Endothelial cell of umbilical vein (primary cell): ENCODE measurements at regions not wholly inside any gene's neighbourhood (a gene's known extent, or its start where the extent isn't known, plus 50 kb on each side); places are given as distances from the start of the nearest gene placed in this dataset.

Experiments used
- BruUV-seq: library from RNA; stranded (reverse); fragments of 400-500 nt; replicated peaks from 2 replicates; lab custom pipeline; 2021; lab: Mats Ljungman, UMichigan
- CTCF ChIA-PET: fragments of 300-600, 350-600 bp; sonication (Branson Sonifier 250); formaldehyde crosslinking; loops from one replicate; lab custom pipeline; 2021; ENCODE audit warnings: antibody characterized with exemption, inconsistent platforms; lab: Charles Lee
- POLR2A ChIA-PET: fragments of 300-600, 350-600 bp; sonication (Branson Sonifier 250); formaldehyde crosslinking; loops from one replicate; lab custom pipeline; 2021; ENCODE audit warnings: antibody characterized with exemption, inconsistent platforms; lab: Charles Lee
- DNase-seq: peaks from one replicate; pipeline ENCODE4 v3.0.0-alpha.2; 2011; ENCODE audit warnings: low read depth, low spot score
- FAIRE-seq: peaks from 2 replicates; lab custom pipeline; 2011; peaks lifted over from hg19 to GRCh38; lab: Jason Lieb, UNC
- H2AFZ ChIP-seq: 2 replicates; pipeline ENCODE4 v1.6.0; 2012; ENCODE audit warnings: low read depth, low read length, control low read depth, inconsistent platforms
- H3K27ac ChIP-seq: 2 replicates; pipeline ENCODE4 v1.5.1; 2011; ENCODE audit warnings: low read depth, mild to moderate bottlenecking, control low read depth, low read length, moderate library complexity; ENCODE audit not compliant: insufficient read depth
- H3K27me3 ChIP-seq, 2 experiments: 2 replicates each; pipeline versions ENCODE4 v1.6.0 to v1.6.1; 2011; ENCODE audit warnings: low read length in 2 of 2, mixed read lengths in 1 of 2; ENCODE audit not compliant: control insufficient read depth in 2 of 2, insufficient read depth in 2 of 2
- H3K36me3 ChIP-seq, 2 experiments: 2 replicates in 1 of 2; 3 replicates in 1 of 2; pipeline ENCODE4 v1.5.1; 2011; ENCODE audit warnings: low read length in 2 of 2, mild to moderate bottlenecking in 1 of 2, moderate library complexity in 1 of 2; ENCODE audit not compliant: control insufficient read depth in 2 of 2, insufficient read depth in 2 of 2; ENCODE audit errors: extremely low read depth in 1 of 2
- H3K4me1 ChIP-seq: 3 replicates; pipeline ENCODE4 v1.5.1; 2011; ENCODE audit warnings: mild to moderate bottlenecking, low read length; ENCODE audit not compliant: control insufficient read depth, insufficient read depth; ENCODE audit errors: extremely low read depth
- H3K4me2 ChIP-seq: 2 replicates; pipeline ENCODE4 v1.6.1; 2011; ENCODE audit warnings: low read length, control low read depth, mixed read lengths; ENCODE audit not compliant: insufficient read depth
- H3K4me3 ChIP-seq, 3 experiments: fragments of 200-600 bp in 1 of 3; sonication (generic), shearing (Covaris generic) in 1 of 3; replicated peaks in 1 of 3; 2 replicates each; pipeline ENCODE4 v1.5.1; 2011 to 2016; ENCODE audit warnings: control low read depth in 3 of 3, low read length in 3 of 3, mild to moderate bottlenecking in 2 of 3, inconsistent platforms in 1 of 3, low read depth in 1 of 3, moderate library complexity in 1 of 3; ENCODE audit not compliant: insufficient read depth in 1 of 3
- H3K79me2 ChIP-seq: 2 replicates; pipeline ENCODE4 v1.6.0; 2012; ENCODE audit warnings: low read length, inconsistent platforms; ENCODE audit not compliant: control insufficient read depth, insufficient read depth
- H3K9ac ChIP-seq: replicated peaks from 2 replicates; pipeline ENCODE3; 2011; ENCODE audit warnings: low read length, control low read depth; ENCODE audit not compliant: insufficient read depth; ENCODE audit errors: extremely low read depth
- H3K9me1 ChIP-seq: replicated peaks from 3 replicates; pipeline ENCODE4 v1.6.0; 2011; ENCODE audit warnings: mild to moderate bottlenecking, low read length; ENCODE audit not compliant: control insufficient read depth, insufficient read depth; ENCODE audit errors: extremely low read depth
- H3K9me3 ChIP-seq: replicated peaks from 2 replicates; pipeline ENCODE4 v1.5.1; 2012; ENCODE audit warnings: low read length, inconsistent platforms; ENCODE audit not compliant: control insufficient read depth, insufficient read depth
- H4K20me1 ChIP-seq: replicated peaks from 2 replicates; pipeline ENCODE3; 2011; ENCODE audit warnings: mild to moderate bottlenecking, low read length; ENCODE audit not compliant: control insufficient read depth, insufficient read depth; ENCODE audit errors: extremely low read depth
- EZH2 ChIP-seq: IDR thresholded peaks from 2 replicates; pipeline ENCODE4 v1.6.1; 2012; ENCODE audit warnings: borderline replicate concordance, low read depth, mild to moderate bottlenecking, moderate library complexity, low read length, inconsistent platforms; ENCODE audit not compliant: severe bottlenecking
- GATA2 ChIP-seq: IDR thresholded peaks from 2 replicates; pipeline ENCODE4 v1.7.0; 2011; ENCODE audit warnings: low read depth, mild to moderate bottlenecking, moderate library complexity, mixed read lengths, low read length; ENCODE audit not compliant: insufficient read length, insufficient read depth
- JUN ChIP-seq: IDR thresholded peaks from 2 replicates; pipeline ENCODE4 v1.6.1; 2011; ENCODE audit warnings: borderline replicate concordance, low read depth; ENCODE audit not compliant: insufficient read length, insufficient read depth
- POLR2AphosphoS5 ChIP-seq: IDR thresholded peaks from 2 replicates; pipeline ENCODE4 v1.6.1; 2012; ENCODE audit warnings: low read depth, mild to moderate bottlenecking, control low read depth, low read length, moderate library complexity; ENCODE audit not compliant: insufficient read depth
- dilution Hi-C: fragments of 300-500 bp; cut with MboI; formaldehyde crosslinking; loops from one replicate; pipeline ENCODE4 v1.15.0; 2019; ENCODE audit warnings: low sequenced_read_pairs; ENCODE audit not compliant: extremely low pct_ligation_motif_present
- intact Hi-C: fragments of 100-400 bp; cut with micrococcal nuclease; formaldehyde crosslinking; loops from one replicate; pipeline ENCODE4 v1.10.0; 2022
- TF ChIP-seq, protein P1 (sequence below), 2 donors: IDR thresholded peaks; 1 replicate in 1 of 2; 2 replicates in 1 of 2; pipeline ENCODE4 v1.5.1; 2011; ENCODE audit warnings: low read length in 2 of 2, mild to moderate bottlenecking in 2 of 2, moderate library complexity in 2 of 2, control low read depth in 1 of 2, inconsistent platforms in 1 of 2, low read depth in 1 of 2; ENCODE audit not compliant: insufficient read depth in 1 of 2; ENCODE audit errors: extremely low read depth in 1 of 2
- TF ChIP-seq, protein P2 (sequence below): IDR thresholded peaks from 2 replicates; pipeline ENCODE4 v1.6.1; 2011; ENCODE audit not compliant: insufficient read depth, insufficient read length

DNA sequence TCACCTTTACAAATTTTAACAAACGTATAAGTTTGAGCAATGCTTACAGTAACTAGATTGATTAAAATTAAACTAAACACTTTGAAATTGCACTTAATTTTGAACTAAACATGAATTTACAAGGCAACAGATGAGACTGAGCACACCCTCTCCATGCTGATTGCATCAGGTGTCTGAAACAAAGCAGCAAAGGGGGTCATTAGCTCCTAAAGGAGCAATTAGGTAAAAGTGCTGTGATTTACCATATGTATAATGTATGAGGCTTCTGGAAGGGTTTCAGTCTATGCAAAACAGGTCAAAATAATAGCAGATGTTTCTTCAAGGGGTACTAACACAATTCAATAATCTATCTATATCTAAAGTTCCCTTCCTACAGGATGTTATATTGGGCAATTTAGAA, 98.8 kb upstream of the LMNTD1 start:
- no peak for TF ChIP-seq GATA2
- no peak for TF ChIP-seq POLR2AphosphoS5
- no peak for TF ChIP-seq EZH2
- TF ChIP-seq, protein P1, sequence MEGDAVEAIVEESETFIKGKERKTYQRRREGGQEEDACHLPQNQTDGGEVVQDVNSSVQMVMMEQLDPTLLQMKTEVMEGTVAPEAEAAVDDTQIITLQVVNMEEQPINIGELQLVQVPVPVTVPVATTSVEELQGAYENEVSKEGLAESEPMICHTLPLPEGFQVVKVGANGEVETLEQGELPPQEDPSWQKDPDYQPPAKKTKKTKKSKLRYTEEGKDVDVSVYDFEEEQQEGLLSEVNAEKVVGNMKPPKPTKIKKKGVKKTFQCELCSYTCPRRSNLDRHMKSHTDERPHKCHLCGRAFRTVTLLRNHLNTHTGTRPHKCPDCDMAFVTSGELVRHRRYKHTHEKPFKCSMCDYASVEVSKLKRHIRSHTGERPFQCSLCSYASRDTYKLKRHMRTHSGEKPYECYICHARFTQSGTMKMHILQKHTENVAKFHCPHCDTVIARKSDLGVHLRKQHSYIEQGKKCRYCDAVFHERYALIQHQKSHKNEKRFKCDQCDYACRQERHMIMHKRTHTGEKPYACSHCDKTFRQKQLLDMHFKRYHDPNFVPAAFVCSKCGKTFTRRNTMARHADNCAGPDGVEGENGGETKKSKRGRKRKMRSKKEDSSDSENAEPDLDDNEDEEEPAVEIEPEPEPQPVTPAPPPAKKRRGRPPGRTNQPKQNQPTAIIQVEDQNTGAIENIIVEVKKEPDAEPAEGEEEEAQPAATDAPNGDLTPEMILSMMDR (IDR thresholded peaks at IDR 0.05; ENCODE audit: extremely low read depth in 1 of 2, insufficient read depth in 1 of 2, low read depth in 1 of 2, low read length in 2 of 2): no peak
- TF ChIP-seq, protein P2, sequence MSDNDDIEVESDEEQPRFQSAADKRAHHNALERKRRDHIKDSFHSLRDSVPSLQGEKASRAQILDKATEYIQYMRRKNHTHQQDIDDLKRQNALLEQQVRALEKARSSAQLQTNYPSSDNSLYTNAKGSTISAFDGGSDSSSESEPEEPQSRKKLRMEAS: no peak
- no peak for TF ChIP-seq JUN
- H3K4me2 ChIP-seq: no peak overlapping the region
- DNase-seq (no peak), FAIRE-seq (no peak)
- no TSS peak for BruUV-seq
- CTCF ChIA-PET: no interaction called here
- no peaks in the 10 kb centered on the region for H3K27me3 ChIP-seq
- H3K4me1 ChIP-seq: peaks cover 18% of the 10 kb centered on the region
- no peak overlapping the region for H3K9ac ChIP-seq
- POLR2A ChIA-PET: no interaction called here
- dilution Hi-C loops: no loop called here
- intact Hi-C loops: loop anchor here (5.0 kb wide), 1 partner anchor 305 kb away; the partner anchor contains the start of gene RASSF8
- no peaks in the 10 kb centered on the region for H3K79me2 ChIP-seq
- H3K4me3 ChIP-seq: no peak overlapping the region
- no peak overlapping the region for H2AFZ ChIP-seq
- H3K9me3 ChIP-seq: no peaks in the 10 kb centered on the region
- H3K36me3 ChIP-seq: no peaks in the 10 kb centered on the region
- no peak overlapping the region for H3K27ac ChIP-seq
- H3K9me1 ChIP-seq: no peaks in the 10 kb centered on the region
- H4K20me1 ChIP-seq: no peaks in the 10 kb centered on the region
